ENCODE measurements at regions not wholly inside any gene's neighbourhood (a gene's known extent, or its start where the extent isn't known, plus 50 kb on each side); places are given as distances from the start of the nearest gene placed in this dataset.

GRCh38 chr1:5317391-5317790 is 663.0 kb downstream of the AJAP1 start:
- Histone ChIP-seq H2AFZ (ENCODE audit: low read length) (no peak overlapping the region), H3K9ac (ENCODE audit: low read length) (no peak overlapping the region), H3K36me3 (ENCODE audit: insufficient read depth, low read length) (no peaks in the 10 kb centered on the region), H3K27ac (ENCODE audit: low read length) (no peak overlapping the region), H3K9me2 (replicated peaks; ENCODE audit: insufficient read depth, low read length) (no peaks in the 10 kb centered on the region), H3K4me1 (ENCODE audit: low read length) (no peaks in the 10 kb centered on the region), H4K20me1 (ENCODE audit: insufficient read depth, low read depth, low read length) (no peaks in the 10 kb centered on the region), H3K4me3 (ENCODE audit: low read length) (no peak overlapping the region), H3K4me2 (ENCODE audit: low read depth, low read length, poor library complexity, severe bottlenecking) (no peak overlapping the region), H3K79me2 (ENCODE audit: low read length) (no peaks in the 10 kb centered on the region), H3K27me3 (ENCODE audit: low read length) (no peaks in the 10 kb centered on the region), H3K9me3 (ENCODE audit: low read length) (no peaks in the 10 kb centered on the region)
- DNase-seq, result no peak

- no peak for DNase-seq
- H3K4me3 ChIP-seq (ENCODE audit: low read length), result no peak overlapping the region
- H3K27me3 ChIP-seq (ENCODE audit: low read length), result no peaks in the 10 kb centered on the region
- no peaks in the 10 kb centered on the region for H3K79me2 ChIP-seq (ENCODE audit: low read length)
- no peak overlapping the region for H2AFZ ChIP-seq (ENCODE audit: low read length)
- no peaks in the 10 kb centered on the region for H3K36me3 ChIP-seq (ENCODE audit: insufficient read depth, low read length)
- no peak overlapping the region for H3K27ac ChIP-seq (ENCODE audit: low read length)
- H3K9ac ChIP-seq (ENCODE audit: low read length), result no peak overlapping the region
- H3K9me3 ChIP-seq (ENCODE audit: low read length), result no peaks in the 10 kb centered on the region
- no peaks in the 10 kb centered on the region for H4K20me1 ChIP-seq (ENCODE audit: insufficient read depth, low read depth, low read length)
- H3K4me1 ChIP-seq (ENCODE audit: low read length), result no peaks in the 10 kb centered on the region
- H3K9me2 ChIP-seq (replicated peaks; ENCODE audit: insufficient read depth, low read length), result no peaks in the 10 kb centered on the region
- H3K4me2 ChIP-seq (ENCODE audit: low read depth, low read length, poor library complexity, severe bottlenecking), result no peak overlapping the region
These were observed 658.5 kb downstream of the AJAP1 start for GRCh38 chr1:5312862-5313261.

GRCh38 chr1:5312293-5312674 is 657.9 kb downstream of the AJAP1 start:
- H4K20me1 ChIP-seq (ENCODE audit: insufficient read depth, low read depth, low read length), result no peaks in the 10 kb centered on the region
- no peaks in the 10 kb centered on the region for H3K27me3 ChIP-seq (ENCODE audit: low read length)
- no peaks in the 10 kb centered on the region for H3K4me1 ChIP-seq (ENCODE audit: low read length)
- H3K27ac ChIP-seq (ENCODE audit: low read length), result no peak overlapping the region
- H3K9ac ChIP-seq (ENCODE audit: low read length), result no peak overlapping the region
- DNase-seq, result no peak
- no peaks in the 10 kb centered on the region for H3K9me3 ChIP-seq (ENCODE audit: low read length)
- H3K9me2 ChIP-seq (replicated peaks; ENCODE audit: insufficient read depth, low read length), result no peaks in the 10 kb centered on the region
- H3K79me2 ChIP-seq (ENCODE audit: low read length), result no peaks in the 10 kb centered on the region
- no peaks in the 10 kb centered on the region for H3K36me3 ChIP-seq (ENCODE audit: insufficient read depth, low read length)
- no peak overlapping the region for H3K4me3 ChIP-seq (ENCODE audit: low read length)
- no peak overlapping the region for H3K4me2 ChIP-seq (ENCODE audit: low read depth, low read length, poor library complexity, severe bottlenecking)
- no peak overlapping the region for H2AFZ ChIP-seq (ENCODE audit: low read length)

GRCh38 chr1:5311634-5312292 is 657.4 kb downstream of the AJAP1 start:
- no peak overlapping the region for H2AFZ ChIP-seq (ENCODE audit: low read length)
- H3K9me3 ChIP-seq (ENCODE audit: low read length), result no peaks in the 10 kb centered on the region
- H4K20me1 ChIP-seq (ENCODE audit: insufficient read depth, low read depth, low read length), result no peaks in the 10 kb centered on the region
- no peaks in the 10 kb centered on the region for H3K79me2 ChIP-seq (ENCODE audit: low read length)
- H3K4me3 ChIP-seq (ENCODE audit: low read length), result no peak overlapping the region
- H3K36me3 ChIP-seq (ENCODE audit: insufficient read depth, low read length), result no peaks in the 10 kb centered on the region
- H3K27ac ChIP-seq (ENCODE audit: low read length), result no peak overlapping the region
- no peaks in the 10 kb centered on the region for H3K4me1 ChIP-seq (ENCODE audit: low read length)
- H3K27me3 ChIP-seq (ENCODE audit: low read length), result no peaks in the 10 kb centered on the region
- no peak overlapping the region for H3K4me2 ChIP-seq (ENCODE audit: low read depth, low read length, poor library complexity, severe bottlenecking)
- no peak overlapping the region for H3K9ac ChIP-seq (ENCODE audit: low read length)
- no peak for DNase-seq
- no peaks in the 10 kb centered on the region for H3K9me2 ChIP-seq (replicated peaks; ENCODE audit: insufficient read depth, low read length)

- Histone ChIP-seq H3K9me2 (replicated peaks; ENCODE audit: insufficient read depth, low read length) (no peaks in the 10 kb centered on the region), H3K79me2 (ENCODE audit: low read length) (no peaks in the 10 kb centered on the region), H3K27ac (ENCODE audit: low read length) (no peak overlapping the region), H3K4me3 (ENCODE audit: low read length) (no peak overlapping the region), H4K20me1 (ENCODE audit: insufficient read depth, low read depth, low read length) (no peaks in the 10 kb centered on the region), H3K4me2 (ENCODE audit: low read depth, low read length, poor library complexity, severe bottlenecking) (no peak overlapping the region), H3K27me3 (ENCODE audit: low read length) (no peaks in the 10 kb centered on the region), H3K36me3 (ENCODE audit: insufficient read depth, low read length) (no peaks in the 10 kb centered on the region), H2AFZ (ENCODE audit: low read length) (no peak overlapping the region), H3K9ac (ENCODE audit: low read length) (no peak overlapping the region), H3K9me3 (ENCODE audit: low read length) (no peaks in the 10 kb centered on the region), H3K4me1 (ENCODE audit: low read length) (no peaks in the 10 kb centered on the region)
- DNase-seq, result no peak
These were observed 656.7 kb downstream of the AJAP1 start for GRCh38 chr1:5311147-5311546.

- H3K27me3 ChIP-seq (ENCODE audit: low read length), result no peaks in the 10 kb centered on the region
- no peak overlapping the region for H3K4me3 ChIP-seq (ENCODE audit: low read length)
- no peaks in the 10 kb centered on the region for H3K4me1 ChIP-seq (ENCODE audit: low read length)
- H3K9me3 ChIP-seq (ENCODE audit: low read length), result no peaks in the 10 kb centered on the region
- no peak overlapping the region for H3K9ac ChIP-seq (ENCODE audit: low read length)
- no peak overlapping the region for H3K27ac ChIP-seq (ENCODE audit: low read length)
- no peak overlapping the region for H2AFZ ChIP-seq (ENCODE audit: low read length)
- H3K36me3 ChIP-seq (ENCODE audit: insufficient read depth, low read length), result no peaks in the 10 kb centered on the region
- H3K79me2 ChIP-seq (ENCODE audit: low read length), result no peaks in the 10 kb centered on the region
- H4K20me1 ChIP-seq (ENCODE audit: insufficient read depth, low read depth, low read length), result no peaks in the 10 kb centered on the region
- no peak overlapping the region for H3K4me2 ChIP-seq (ENCODE audit: low read depth, low read length, poor library complexity, severe bottlenecking)
- no peak for DNase-seq
- no peaks in the 10 kb centered on the region for H3K9me2 ChIP-seq (replicated peaks; ENCODE audit: insufficient read depth, low read length)
These were observed 653.8 kb downstream of the AJAP1 start for GRCh38 chr1:5308249-5308648.

- no peaks in the 10 kb centered on the region for H3K27me3 ChIP-seq (ENCODE audit: low read length)
- no peaks in the 10 kb centered on the region for H3K9me2 ChIP-seq (replicated peaks; ENCODE audit: insufficient read depth, low read length)
- DNase-seq, result no peak
- H2AFZ ChIP-seq (ENCODE audit: low read length), result no peak overlapping the region
- no peaks in the 10 kb centered on the region for H3K36me3 ChIP-seq (ENCODE audit: insufficient read depth, low read length)
- H3K4me3 ChIP-seq (ENCODE audit: low read length), result no peak overlapping the region
- no peaks in the 10 kb centered on the region for H3K4me1 ChIP-seq (ENCODE audit: low read length)
- no peak overlapping the region for H3K9ac ChIP-seq (ENCODE audit: low read length)
- H4K20me1 ChIP-seq (ENCODE audit: insufficient read depth, low read depth, low read length), result no peaks in the 10 kb centered on the region
- H3K27ac ChIP-seq (ENCODE audit: low read length), result no peak overlapping the region
- H3K79me2 ChIP-seq (ENCODE audit: low read length), result no peaks in the 10 kb centered on the region
- no peak overlapping the region for H3K4me2 ChIP-seq (ENCODE audit: low read depth, low read length, poor library complexity, severe bottlenecking)
- no peaks in the 10 kb centered on the region for H3K9me3 ChIP-seq (ENCODE audit: low read length)
These were observed 650.3 kb downstream of the AJAP1 start for GRCh38 chr1:5304702-5305101.

- Histone ChIP-seq H3K4me2 (ENCODE audit: low read depth, low read length, poor library complexity, severe bottlenecking) (no peak overlapping the region), H2AFZ (ENCODE audit: low read length) (no peak overlapping the region), H3K27me3 (ENCODE audit: low read length) (no peaks in the 10 kb centered on the region), H4K20me1 (ENCODE audit: insufficient read depth, low read depth, low read length) (no peaks in the 10 kb centered on the region), H3K9me2 (replicated peaks; ENCODE audit: insufficient read depth, low read length) (no peaks in the 10 kb centered on the region), H3K27ac (ENCODE audit: low read length) (no peak overlapping the region), H3K4me1 (ENCODE audit: low read length) (peaks cover 15% of the 10 kb centered on the region), H3K9ac (ENCODE audit: low read length) (no peak overlapping the region), H3K36me3 (ENCODE audit: insufficient read depth, low read length) (no peaks in the 10 kb centered on the region), H3K4me3 (ENCODE audit: low read length) (no peak overlapping the region), H3K9me3 (ENCODE audit: low read length) (no peaks in the 10 kb centered on the region), H3K79me2 (ENCODE audit: low read length) (no peaks in the 10 kb centered on the region)
- DNase-seq, result no peak
These were observed 644.0 kb downstream of the AJAP1 start for GRCh38 chr1:5298376-5298775.

GRCh38 chr1:5297886-5298239 is 643.5 kb downstream of the AJAP1 start:
- no peaks in the 10 kb centered on the region for H3K9me3 ChIP-seq (ENCODE audit: low read length)
- H4K20me1 ChIP-seq (ENCODE audit: insufficient read depth, low read depth, low read length), result no peaks in the 10 kb centered on the region
- no peaks in the 10 kb centered on the region for H3K9me2 ChIP-seq (replicated peaks; ENCODE audit: insufficient read depth, low read length)
- no peak overlapping the region for H3K4me2 ChIP-seq (ENCODE audit: low read depth, low read length, poor library complexity, severe bottlenecking)
- DNase-seq, result no peak
- no peaks in the 10 kb centered on the region for H3K79me2 ChIP-seq (ENCODE audit: low read length)
- H3K27ac ChIP-seq (ENCODE audit: low read length), result no peak overlapping the region
- peaks cover 19% of the 10 kb centered on the region for H3K4me1 ChIP-seq (ENCODE audit: low read length)
- H3K27me3 ChIP-seq (ENCODE audit: low read length), result no peaks in the 10 kb centered on the region
- H2AFZ ChIP-seq (ENCODE audit: low read length), result no peak overlapping the region
- no peak overlapping the region for H3K4me3 ChIP-seq (ENCODE audit: low read length)
- no peaks in the 10 kb centered on the region for H3K36me3 ChIP-seq (ENCODE audit: insufficient read depth, low read length)
- H3K9ac ChIP-seq (ENCODE audit: low read length), result no peak overlapping the region

All from Karpas-422 (cell line).